NCI-H748 treated with DMSO at 0.1 percent for 48 hours (cell line): ENCODE measurements at regions not wholly inside any gene's neighbourhood (a gene's known extent, or its start where the extent isn't known, plus 50 kb on each side); places are given as distances from the start of the nearest gene placed in this dataset.
"Not testable (repeated sequence)": the region's sequence is repeated elsewhere in the genome, so short reads cannot be mapped to it uniquely, and the experiment has no call there.

Source experiments
- DNase-seq: peaks from one replicate; lab custom pipeline; 2025; lab: John Stamatoyannopoulos, UW

DNA sequence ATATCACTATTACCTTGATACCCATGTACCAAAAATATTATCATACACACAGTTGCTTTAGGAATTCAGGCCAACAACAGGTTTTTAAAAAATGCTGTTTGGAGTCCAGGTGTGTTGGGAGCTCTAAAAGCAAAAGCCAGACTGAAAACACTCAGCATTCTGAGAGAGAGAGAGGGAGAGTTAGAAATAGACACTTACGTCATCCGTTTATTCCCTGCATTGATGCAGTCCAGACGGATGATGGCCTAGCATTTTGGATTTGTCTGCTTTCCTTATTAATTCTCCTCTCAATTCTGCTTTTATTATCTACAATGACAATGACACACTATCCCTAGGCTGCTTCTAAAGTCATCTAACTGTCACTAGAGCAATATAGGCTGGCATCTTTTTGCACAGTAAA, 358.3 kb upstream of the BOD1L1 start:
- DNase-seq = no peak

DNA sequence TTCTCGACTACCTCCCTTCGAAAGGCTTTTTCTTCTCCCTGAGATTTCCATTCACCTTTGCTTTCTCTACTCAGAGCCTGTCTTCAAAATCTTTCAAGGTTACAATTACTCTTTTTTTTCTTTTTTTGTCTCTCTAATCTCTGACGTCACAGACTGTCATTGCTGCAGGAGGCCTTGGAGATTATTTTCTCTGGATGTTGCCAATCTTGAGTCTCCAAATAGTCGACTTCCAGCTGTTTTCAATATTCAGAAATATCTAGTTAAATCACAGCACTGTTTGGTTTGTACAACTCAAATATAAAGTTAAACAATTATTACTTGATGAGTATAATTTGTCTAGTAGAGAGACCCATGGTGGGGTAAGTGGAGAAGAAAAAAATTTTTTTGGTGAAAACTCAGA, 359.0 kb upstream of the BOD1L1 start:
- DNase-seq = no peak

DNA sequence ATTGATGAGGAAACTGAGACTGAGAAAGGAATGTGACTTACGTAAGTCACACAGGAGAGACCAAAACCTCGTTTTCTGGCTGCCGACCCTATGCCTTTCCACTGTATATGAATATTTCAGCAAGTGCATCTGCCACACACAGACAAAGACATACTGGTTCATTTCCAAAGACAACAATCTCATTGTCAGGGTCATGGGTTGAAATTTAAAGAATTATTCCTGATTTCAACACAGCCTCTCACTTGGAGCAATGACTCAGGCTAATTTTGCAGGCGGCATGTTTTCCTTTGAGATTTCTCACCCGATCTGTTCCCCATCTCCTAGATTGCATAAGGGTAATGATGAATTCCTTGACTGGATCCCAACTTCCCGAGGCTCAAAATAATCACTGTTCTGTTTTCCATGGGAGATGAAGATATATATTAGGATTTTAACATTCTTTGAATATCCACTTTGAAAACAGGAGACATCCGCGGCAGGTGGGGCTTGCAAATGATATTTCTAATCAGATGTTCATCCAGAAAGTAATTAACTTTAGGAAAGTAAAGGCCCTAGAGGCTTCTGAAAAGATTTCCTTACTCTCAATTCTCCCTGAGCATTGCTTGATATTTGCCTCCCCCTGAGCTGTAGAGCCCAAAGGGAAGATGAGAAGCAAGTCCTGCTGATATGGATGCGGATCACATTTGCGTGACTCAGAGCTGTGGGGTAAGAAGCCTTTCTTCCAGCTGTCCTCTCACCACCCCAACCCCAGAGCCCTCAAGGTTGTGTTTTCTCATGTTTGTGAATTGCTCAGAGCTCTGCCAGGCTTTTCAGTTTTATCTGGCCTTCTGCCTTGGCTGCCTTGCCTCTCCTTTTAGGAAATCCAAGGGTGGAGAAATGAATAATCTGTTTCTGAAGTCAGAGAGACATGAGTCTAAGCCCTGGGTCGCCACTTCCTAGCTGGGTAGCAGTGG, 361.1 kb upstream of the BOD1L1 start:
- no peak for DNase-seq

DNA sequence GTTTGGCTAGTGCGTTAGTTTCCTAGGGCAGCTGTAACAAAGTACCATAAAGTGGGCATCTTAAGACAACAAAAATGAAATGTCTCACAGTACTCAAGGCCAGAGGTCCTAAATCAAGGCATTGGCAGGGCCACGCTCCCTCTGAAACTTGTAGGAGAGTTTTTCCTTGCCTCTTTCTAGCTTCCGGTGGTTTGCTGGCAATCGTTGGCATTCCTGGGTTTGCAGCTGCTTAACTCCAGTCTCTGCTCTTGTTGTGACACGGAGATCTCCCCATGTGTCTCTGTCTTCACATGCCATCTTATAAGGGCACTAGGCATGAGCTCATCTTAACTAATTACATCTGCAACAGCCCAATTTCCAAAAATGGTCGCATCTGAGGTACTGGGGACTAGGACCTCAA, 362.0 kb upstream of the BOD1L1 start:
- DNase-seq = no peak

DNA sequence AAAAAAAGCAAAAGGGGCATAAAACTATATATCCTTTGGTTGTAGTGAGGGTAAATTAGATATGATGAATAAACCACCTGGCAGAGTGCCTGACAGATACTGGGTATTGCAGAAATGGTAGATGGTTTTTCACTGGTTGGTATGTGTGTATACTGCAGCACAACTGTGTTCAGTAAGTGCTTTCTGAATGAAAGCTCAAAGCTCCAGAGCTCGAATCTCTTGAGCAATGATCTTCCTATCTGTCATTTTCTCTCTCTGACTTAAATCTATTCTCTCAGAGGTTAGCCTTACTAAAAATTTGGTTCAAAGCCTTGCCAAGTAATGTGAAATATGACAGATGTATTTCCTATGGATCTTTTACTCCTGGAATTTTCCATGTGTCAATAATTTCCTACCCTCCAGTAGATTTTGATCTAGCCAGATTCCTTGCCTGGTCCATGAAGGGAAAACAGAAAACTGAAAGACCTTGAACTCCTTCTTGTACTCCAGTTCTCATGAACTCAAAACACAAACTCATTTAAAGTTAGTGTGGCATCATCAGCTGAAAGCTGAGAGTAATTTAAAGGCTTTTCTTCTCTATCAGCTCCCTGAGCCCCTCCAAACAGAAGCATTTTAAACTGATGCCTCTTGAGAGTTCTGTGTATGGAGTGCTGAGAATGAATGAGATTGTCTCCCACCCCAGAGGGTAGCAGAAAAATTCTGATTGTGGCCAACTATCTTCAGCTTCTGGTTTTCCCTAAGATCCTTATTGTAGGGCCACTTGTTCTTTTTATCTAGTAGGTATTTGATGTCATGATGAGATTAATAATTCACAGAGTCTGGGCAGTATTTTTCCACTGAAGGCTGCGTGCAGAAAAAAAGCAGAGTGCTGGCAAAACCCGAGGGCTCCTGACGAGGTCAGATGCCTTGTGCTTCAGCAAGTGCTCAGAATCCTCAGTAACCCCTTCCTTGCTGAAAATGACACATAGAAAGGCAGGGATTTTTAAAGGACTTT, 363.4 kb upstream of the BOD1L1 start:
- no peak for DNase-seq

- no peak for DNase-seq
These were observed 364.5 kb upstream of the BOD1L1 start for GRCh38 chr4:13992041-13992440.

DNA sequence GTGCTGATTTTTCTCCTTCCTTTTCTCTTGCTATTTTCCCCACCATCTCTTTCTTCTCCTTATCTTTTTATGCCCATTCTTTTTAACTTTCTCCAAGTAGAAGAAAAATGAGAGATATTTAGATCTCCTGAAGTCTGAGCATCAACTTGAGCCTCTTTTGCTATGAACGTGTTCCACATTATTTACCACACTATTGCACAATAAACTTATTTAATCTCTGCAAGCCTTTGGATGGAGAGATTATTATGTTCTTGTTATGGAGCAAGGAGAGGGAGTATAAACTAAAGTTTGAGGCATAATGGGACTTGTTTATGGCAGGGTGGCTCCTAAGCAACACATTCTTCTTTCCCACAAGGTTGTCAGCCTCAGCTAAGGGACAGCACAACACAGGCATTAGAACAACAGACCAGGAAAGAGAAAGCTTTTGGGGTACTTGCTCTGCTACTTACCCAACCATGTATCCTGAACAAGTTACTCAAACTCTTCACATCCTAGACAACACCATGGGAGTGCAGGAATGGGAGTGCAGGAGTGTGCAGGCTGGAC, 365.5 kb upstream of the BOD1L1 start:
- no peak for DNase-seq

DNA sequence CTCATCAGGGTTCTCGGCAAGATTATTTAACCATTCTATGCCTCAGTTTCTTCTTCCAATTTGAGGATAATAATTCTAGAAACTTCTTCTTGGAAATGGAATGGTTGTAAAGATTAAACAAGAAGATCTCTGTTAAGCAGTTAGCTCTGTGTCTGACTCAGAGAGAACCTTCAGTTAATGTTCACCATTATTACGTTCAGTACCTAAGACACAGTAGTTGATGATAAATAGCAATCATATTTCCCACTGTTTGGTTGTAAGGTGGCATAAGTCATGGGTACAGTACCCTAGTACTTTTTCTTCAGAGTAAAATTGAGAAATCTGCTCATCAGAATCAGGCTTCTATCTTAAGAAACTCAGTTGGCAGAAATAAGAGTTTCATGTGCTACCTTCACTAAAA, 366.5 kb upstream of the BOD1L1 start:
- no peak for DNase-seq

DNA sequence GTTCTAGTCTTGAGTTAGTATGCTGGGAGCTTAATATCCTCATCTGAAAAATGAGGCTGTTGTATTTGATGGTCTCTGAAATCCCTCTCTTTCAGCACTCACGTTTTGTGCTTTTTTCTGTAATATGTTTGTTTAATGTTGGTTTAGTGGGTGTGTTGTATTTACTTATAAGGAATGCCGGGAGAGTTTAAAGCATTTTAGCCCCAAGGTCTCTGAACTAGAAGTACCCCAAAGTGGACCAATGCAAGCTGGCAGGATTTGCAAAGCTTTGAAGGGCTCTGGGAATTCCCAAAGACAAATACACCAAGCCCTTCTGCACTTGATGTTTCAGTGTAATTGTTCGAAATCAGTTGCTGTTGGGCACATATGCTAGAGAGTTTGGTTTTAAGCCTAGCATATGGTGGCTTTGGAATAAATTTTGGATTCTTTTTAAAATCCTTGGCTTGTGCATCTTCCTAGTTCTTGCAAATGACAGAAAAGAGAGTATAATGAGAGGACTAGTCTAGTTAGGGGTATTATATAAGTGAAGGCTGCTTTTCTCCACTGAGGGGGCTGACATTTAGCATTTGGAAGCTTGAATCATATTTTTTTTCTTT, 371.4 kb upstream of the BOD1L1 start:
- no peak for DNase-seq

DNA sequence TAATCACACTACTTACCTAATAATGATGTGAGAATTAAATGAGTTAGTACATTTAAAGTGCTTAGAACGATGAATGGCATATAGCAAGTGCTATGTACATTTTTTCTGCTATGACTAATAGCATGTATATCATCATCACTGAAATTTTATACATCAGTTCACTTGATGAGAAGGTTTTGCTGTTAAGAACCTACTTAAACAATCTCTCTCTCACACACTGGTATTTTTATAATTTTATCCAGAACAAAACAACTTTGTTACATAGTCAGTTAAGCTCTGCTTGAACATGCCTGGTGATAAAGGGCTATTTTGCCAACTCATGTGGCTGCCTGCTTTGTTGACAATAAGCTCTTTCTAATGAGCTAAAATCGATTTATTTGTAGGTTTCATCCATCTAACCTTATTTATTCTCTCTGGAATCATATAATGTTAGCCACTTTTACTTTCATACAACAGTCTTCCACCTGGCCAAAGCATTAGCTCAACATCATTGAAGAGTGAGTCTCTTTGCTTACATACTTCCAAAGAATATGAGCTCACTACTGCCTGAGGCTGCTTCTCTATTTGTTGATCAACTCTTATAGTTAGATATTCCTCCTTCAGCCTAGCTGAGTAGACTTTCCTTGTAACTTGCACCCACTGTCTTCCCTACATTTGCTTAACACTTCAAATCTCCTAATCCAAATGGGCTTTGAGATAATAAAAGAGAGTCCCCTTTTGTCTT, 372.7 kb upstream of the BOD1L1 start:
- DNase-seq = no peak

- not testable (repeated sequence) for DNase-seq
These were observed 374.8 kb upstream of the BOD1L1 start for GRCh38 chr4:14002331-14002730.

GRCh38 chr4:14008494-14008893, 381.0 kb upstream of the BOD1L1 start:
- DNase-seq = no peak

- no peak for DNase-seq
These were observed 390.8 kb upstream of the BOD1L1 start for GRCh38 chr4:14018191-14018853.

GRCh38 chr4:14022456-14022855, 394.9 kb upstream of the BOD1L1 start:
- no peak for DNase-seq

DNA sequence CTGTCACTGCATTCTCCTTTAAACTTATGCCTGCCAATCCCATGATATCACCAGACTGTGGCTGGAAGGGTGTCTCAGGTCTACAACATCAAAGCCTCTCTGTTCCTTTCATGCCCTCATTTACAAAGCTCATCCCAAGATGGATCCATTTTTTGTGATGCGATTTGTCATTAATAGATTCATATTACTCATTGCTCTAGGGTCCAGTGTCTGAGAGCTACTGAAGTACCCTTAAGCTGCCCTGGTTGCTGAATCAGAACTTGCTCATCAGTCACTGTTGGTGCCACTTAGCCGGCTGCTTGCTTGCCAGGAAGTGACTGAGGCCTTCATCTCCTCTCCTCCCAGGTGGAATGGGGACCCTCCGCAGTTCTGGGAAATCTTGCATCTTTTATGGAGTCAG, 395.5 kb upstream of the BOD1L1 start:
- no peak for DNase-seq

GRCh38 chr4:14023896-14024295, 396.4 kb upstream of the BOD1L1 start:
- no peak for DNase-seq

GRCh38 chr4:14025111-14025510, 397.6 kb upstream of the BOD1L1 start:
- no peak for DNase-seq

DNA sequence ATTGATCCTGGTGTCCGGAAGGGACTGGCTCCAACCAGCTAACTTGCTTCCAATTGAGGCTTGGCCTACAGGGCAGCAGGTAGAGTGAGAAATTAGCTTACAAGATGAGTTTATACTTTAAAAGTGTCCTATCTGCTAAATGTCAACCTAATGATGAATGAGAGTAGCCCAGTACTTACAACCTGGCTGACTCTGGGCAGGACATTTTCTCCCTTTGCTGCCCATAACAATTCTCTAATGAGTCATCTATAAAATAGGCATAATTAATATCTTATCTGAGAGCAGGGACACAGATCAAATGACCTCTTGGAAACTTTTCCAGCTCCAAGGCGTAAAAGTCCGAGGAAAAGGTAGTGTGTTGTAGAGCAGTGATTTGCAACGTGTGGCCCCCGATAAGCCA, 398.4 kb upstream of the BOD1L1 start:
- DNase-seq = no peak

GRCh38 chr4:14028862-14029261, 401.3 kb upstream of the BOD1L1 start:
- no peak for DNase-seq

DNA sequence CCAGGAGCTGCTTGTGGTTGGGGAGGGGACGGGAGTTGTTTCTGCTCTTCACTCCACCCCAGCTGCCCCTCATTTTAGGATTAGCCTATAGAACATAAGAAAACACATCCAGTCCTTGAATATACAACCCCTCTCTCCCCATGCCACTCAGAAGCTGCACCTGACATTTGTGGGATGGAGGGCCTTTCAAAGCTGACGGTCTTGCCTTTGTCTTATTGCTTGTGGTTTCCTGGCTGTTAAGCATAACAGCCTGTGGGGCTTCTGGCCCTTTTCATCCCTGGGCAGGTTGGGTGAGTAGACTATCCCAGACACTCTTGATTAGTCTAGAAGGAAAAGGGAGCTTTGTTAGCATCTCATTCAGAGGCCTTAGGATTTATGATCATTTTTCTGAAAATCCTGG, 407.6 kb upstream of the BOD1L1 start:
- no peak for DNase-seq

GRCh38 chr4:14043203-14043602, 415.7 kb upstream of the BOD1L1 start:
- no peak for DNase-seq
